ENCODE measurements at regions not wholly inside any gene's neighbourhood (a gene's known extent, or its start where the extent isn't known, plus 50 kb on each side); places are given as distances from the start of the nearest gene placed in this dataset.

- ChIA-PET SMC1A (ENCODE audit: uncharacterized antibody, unreplicated experiment) (no interaction called here), CTCF (no interaction called here), POLR2A (no interaction called here), RAD21 (ENCODE audit: unreplicated experiment) (no interaction called here)
- no peaks in the 10 kb centered on the region for H4K20me1 ChIP-seq (ENCODE audit: control insufficient read depth, insufficient read depth)
- H3K27me3 ChIP-seq (replicated peaks in 1 of 2; ENCODE audit: control insufficient read depth in 2 of 2, insufficient read depth in 2 of 2, low read length in 1 of 2) = no peaks in the 10 kb centered on the region
- intact Hi-C loops (cut with micrococcal nuclease; ENCODE audit: unreplicated experiment) (no loop called here), in situ Hi-C loops (cut with MboI) (no loop called here)
- TF ChIP-seq, protein P1, sequence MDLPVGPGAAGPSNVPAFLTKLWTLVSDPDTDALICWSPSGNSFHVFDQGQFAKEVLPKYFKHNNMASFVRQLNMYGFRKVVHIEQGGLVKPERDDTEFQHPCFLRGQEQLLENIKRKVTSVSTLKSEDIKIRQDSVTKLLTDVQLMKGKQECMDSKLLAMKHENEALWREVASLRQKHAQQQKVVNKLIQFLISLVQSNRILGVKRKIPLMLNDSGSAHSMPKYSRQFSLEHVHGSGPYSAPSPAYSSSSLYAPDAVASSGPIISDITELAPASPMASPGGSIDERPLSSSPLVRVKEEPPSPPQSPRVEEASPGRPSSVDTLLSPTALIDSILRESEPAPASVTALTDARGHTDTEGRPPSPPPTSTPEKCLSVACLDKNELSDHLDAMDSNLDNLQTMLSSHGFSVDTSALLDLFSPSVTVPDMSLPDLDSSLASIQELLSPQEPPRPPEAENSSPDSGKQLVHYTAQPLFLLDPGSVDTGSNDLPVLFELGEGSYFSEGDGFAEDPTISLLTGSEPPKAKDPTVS (IDR thresholded peaks at IDR 0.05; ENCODE audit: low read depth, low read length) = no peak
- no peak for TF ChIP-seq SIX5 (IDR thresholded peaks at IDR 0.05; ENCODE audit: low read depth, low read length, severe bottlenecking)
- TF ChIP-seq TCF3 (IDR thresholded peaks at IDR 0.05; ENCODE audit: borderline replicate concordance, insufficient read depth, low read depth, low read length) = no peak
- no peaks in the 10 kb centered on the region for H3K36me3 ChIP-seq (ENCODE audit: control insufficient read depth in 2 of 2, insufficient read depth in 2 of 2, low read length in 1 of 2)
- H3K79me2 ChIP-seq (ENCODE audit: control insufficient read depth, insufficient read depth, low read length) = no peaks in the 10 kb centered on the region
- DNase-seq (ENCODE audit: low read depth, low spot score) (no peak), ATAC-seq (no peak), FAIRE-seq (no peak)
- H3K9ac ChIP-seq (ENCODE audit: control insufficient read depth, insufficient read depth, low read length) = no peak overlapping the region
- no peaks in the 10 kb centered on the region for H3K4me1 ChIP-seq (ENCODE audit: control insufficient read depth, insufficient read depth, low read length)
- WGBS (ENCODE audit: insufficient coverage, insufficient replicate concordance, low lambda C conversion rate, missing lambda C conversion rate) = 19% methylated on average over 7 of the region's 7 CpGs
- no peak overlapping the region for H3K4me2 ChIP-seq (ENCODE audit: control insufficient read depth, insufficient read depth)
- no peaks in the 10 kb centered on the region for H3K9me3 ChIP-seq (replicated peaks; ENCODE audit: control insufficient read depth, insufficient read depth, low read length)
- no peak overlapping the region for H3K27ac ChIP-seq (ENCODE audit: control insufficient read depth, insufficient read depth)
- no peak overlapping the region for H3K4me3 ChIP-seq
- H2AFZ ChIP-seq (ENCODE audit: control insufficient read depth, low read depth, low read length) = no peak overlapping the region
- BruUV-seq (replicated peaks) = no TSS peak
Observed at GRCh38 chr11:32267679-32268187, 167.6 kb downstream of the WT1 start.

DNA sequence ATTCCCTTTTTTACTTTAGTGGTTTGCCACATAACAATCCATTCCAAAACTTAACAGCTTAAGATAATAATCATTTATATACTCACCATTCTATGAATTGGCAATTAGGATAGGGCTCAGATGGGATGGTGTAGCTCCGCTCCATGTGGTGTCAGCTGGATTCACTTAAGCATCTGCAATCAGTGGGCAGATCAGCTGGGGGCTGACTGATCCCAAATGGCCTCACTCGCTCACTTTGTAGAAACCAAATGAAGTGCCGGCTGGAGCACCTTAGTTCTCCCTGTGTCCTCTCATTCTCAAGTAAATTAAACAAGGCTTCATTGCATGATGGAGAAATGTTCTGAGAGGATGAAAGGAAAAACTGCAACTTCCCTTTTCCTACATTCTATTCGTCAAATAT, 161.4 kb downstream of the WT1 start:
- WGBS (ENCODE audit: insufficient coverage, insufficient replicate concordance, low lambda C conversion rate, missing lambda C conversion rate) = 58% methylated on average over 4 of the region's 4 CpGs
- CTCF ChIA-PET = no interaction called here
- Histone ChIP-seq H3K9ac (ENCODE audit: control insufficient read depth, insufficient read depth, low read length) (no peak overlapping the region), H3K4me3 (no peak overlapping the region), H2AFZ (ENCODE audit: control insufficient read depth, low read depth, low read length) (no peak overlapping the region), H3K36me3 (ENCODE audit: control insufficient read depth in 2 of 2, insufficient read depth in 2 of 2, low read length in 1 of 2) (no peaks in the 10 kb centered on the region), H3K27ac (ENCODE audit: control insufficient read depth, insufficient read depth) (no peak overlapping the region), H4K20me1 (ENCODE audit: control insufficient read depth, insufficient read depth) (no peaks in the 10 kb centered on the region), H3K9me3 (replicated peaks; ENCODE audit: control insufficient read depth, insufficient read depth, low read length) (no peaks in the 10 kb centered on the region), H3K27me3 (replicated peaks in 1 of 2; ENCODE audit: control insufficient read depth in 2 of 2, insufficient read depth in 2 of 2, low read length in 1 of 2) (no peaks in the 10 kb centered on the region), H3K79me2 (ENCODE audit: control insufficient read depth, insufficient read depth, low read length) (no peaks in the 10 kb centered on the region), H3K4me2 (ENCODE audit: control insufficient read depth, insufficient read depth) (no peak overlapping the region), H3K4me1 (ENCODE audit: control insufficient read depth, insufficient read depth, low read length) (no peaks in the 10 kb centered on the region)
- no peak for DNase-seq (ENCODE audit: low read depth, low spot score)
- no peak for FAIRE-seq
- RAD21 ChIA-PET (ENCODE audit: unreplicated experiment) = no interaction called here
- in situ Hi-C loops (cut with MboI) = no loop called here
- SMC1A ChIA-PET (ENCODE audit: uncharacterized antibody, unreplicated experiment) = no interaction called here
- ATAC-seq = no peak
- no TSS peak for BruUV-seq (replicated peaks)
- POLR2A ChIA-PET = no interaction called here
- intact Hi-C loops (cut with micrococcal nuclease; ENCODE audit: unreplicated experiment) = no loop called here
- TF ChIP-seq E2F4 (IDR thresholded peaks at IDR 0.05; ENCODE audit: low read depth, low read length) (no peak), BRCA1 (IDR thresholded peaks at IDR 0.05; ENCODE audit: low read depth, low read length) (no peak), ATF7 (IDR thresholded peaks at IDR 0.05; ENCODE audit: low read depth) (no peak), SMARCA5 (IDR thresholded peaks at IDR 0.05) (no peak), BACH1 (IDR thresholded peaks at IDR 0.05; ENCODE audit: borderline replicate concordance) (no peak), IRF3 (IDR thresholded peaks at IDR 0.05) (no peak), CBX3 (IDR thresholded peaks at IDR 0.05; ENCODE audit: borderline replicate concordance, low read depth) (no peak), POLR2AphosphoS5 (IDR thresholded peaks at IDR 0.05; ENCODE audit: low read length) (no peak), STAT3 (IDR thresholded peaks at IDR 0.05; ENCODE audit: low read depth, low read length) (no peak), CHD4 (IDR thresholded peaks at IDR 0.05) (no peak), ASH2L (IDR thresholded peaks at IDR 0.05; ENCODE audit: borderline replicate concordance, low read depth) (no peak), RUNX3 (IDR thresholded peaks at IDR 0.05; ENCODE audit: low read length) (no peak)
- TF ChIP-seq, protein P2, sequence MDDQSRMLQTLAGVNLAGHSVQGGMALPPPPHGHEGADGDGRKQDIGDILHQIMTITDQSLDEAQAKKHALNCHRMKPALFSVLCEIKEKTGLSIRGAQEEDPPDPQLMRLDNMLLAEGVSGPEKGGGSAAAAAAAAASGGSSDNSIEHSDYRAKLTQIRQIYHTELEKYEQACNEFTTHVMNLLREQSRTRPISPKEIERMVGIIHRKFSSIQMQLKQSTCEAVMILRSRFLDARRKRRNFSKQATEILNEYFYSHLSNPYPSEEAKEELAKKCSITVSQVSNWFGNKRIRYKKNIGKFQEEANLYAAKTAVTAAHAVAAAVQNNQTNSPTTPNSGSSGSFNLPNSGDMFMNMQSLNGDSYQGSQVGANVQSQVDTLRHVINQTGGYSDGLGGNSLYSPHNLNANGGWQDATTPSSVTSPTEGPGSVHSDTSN (IDR thresholded peaks at IDR 0.05; ENCODE audit: insufficient replicate concordance, low read depth, low read length) = no peak

All from GM12878 (cell line).